ENCODE measurements at regions not wholly inside any gene's neighbourhood (a gene's known extent, or its start where the extent isn't known, plus 50 kb on each side); places are given as distances from the start of the nearest gene placed in this dataset.

DNA sequence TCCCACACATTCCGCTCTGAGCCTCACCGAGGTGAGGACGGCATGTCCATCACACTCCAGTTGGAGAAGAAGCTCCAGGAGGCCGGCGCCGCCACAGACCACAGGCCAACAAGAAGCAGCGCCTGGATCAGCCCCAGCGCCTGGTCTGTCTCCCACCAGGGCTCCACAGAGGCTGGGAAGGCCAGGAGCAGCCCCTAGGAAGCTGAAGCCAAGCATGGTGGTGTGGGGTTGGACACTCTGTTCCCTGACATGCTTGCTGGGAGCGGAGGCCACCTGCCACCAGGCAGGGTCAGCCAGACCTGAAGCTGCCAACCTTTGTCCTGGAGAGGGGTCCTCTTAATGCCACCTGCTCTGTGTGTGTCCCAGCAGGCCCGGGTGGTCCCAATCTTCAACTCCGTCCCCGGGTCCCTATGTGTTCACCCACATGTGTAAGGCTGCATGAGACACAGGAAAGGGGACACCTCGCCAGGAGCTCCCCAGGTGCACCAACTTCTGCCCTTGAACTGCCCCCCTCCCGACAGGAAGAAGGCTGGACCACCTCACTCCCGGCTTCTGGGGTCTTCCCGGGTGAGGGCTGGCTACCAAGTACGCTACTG lies 140.1 kb upstream of the PPP1R26 start:
- Histone ChIP-seq H3K9me3 (ENCODE audit: control extremely low read depth in 1 of 3, control insufficient read depth in 2 of 3, insufficient read depth in 1 of 3, low read length in 2 of 3) (no peaks in the 10 kb centered on the region), H3K9ac (ENCODE audit: low read length) (no peak overlapping the region), H3K4me1 (ENCODE audit: control insufficient read depth in 2 of 2, insufficient read depth in 2 of 2, low read length in 2 of 2) (no peaks in the 10 kb centered on the region), H2AFZ (ENCODE audit: insufficient read depth, low read depth, low read length, poor library complexity, severe bottlenecking) (no peak overlapping the region), H3K36me3 (replicated peaks in 1 of 2; ENCODE audit: control extremely low read depth in 1 of 2, control insufficient read depth in 1 of 2, extremely low read depth in 1 of 2, insufficient read depth in 2 of 2, low read length in 1 of 2) (no peaks in the 10 kb centered on the region), H4K20me1 (ENCODE audit: control insufficient read depth, insufficient read depth, low read length, poor library complexity, severe bottlenecking) (no peaks in the 10 kb centered on the region), H3K4me3 (ENCODE audit: control extremely low read depth in 1 of 5, extremely low read depth in 1 of 5, insufficient read depth in 1 of 5, low read depth in 2 of 5, low read length in 4 of 5) (no peak overlapping the region), H3K79me2 (ENCODE audit: control insufficient read depth, insufficient read depth, low read length) (no peaks in the 10 kb centered on the region), H3K4me2 (replicated peaks; ENCODE audit: low read depth, low read length, poor library complexity, severe bottlenecking) (no peak overlapping the region), H3K27me3 (replicated peaks in 1 of 4; ENCODE audit: control extremely low read depth in 1 of 4, control insufficient read depth in 3 of 4, insufficient read depth in 4 of 4, low read length in 3 of 4) (peaks cover 0 to 2% (median 0%) of the 10 kb centered on the region in 4 experiments), H3K27ac (ENCODE audit: low read length in 2 of 2) (no peak overlapping the region)
- no peaks in the 10 kb centered on the region for H3K9me3 Mint-ChIP-seq (ENCODE audit: insufficient read depth)
- no peak overlapping the region for H3K4me3 Mint-ChIP-seq
- no peak overlapping the region for H3K27ac Mint-ChIP-seq
- H3K27me3 Mint-ChIP-seq, result no peaks in the 10 kb centered on the region
- intact Hi-C loops (cut with micrococcal nuclease), result no loop called here
- WGBS (ENCODE audit: insufficient coverage), result 72% methylated on average over 17 of the region's 17 CpGs
- DNase-seq, result no peak
- TF ChIP-seq, protein P1, sequence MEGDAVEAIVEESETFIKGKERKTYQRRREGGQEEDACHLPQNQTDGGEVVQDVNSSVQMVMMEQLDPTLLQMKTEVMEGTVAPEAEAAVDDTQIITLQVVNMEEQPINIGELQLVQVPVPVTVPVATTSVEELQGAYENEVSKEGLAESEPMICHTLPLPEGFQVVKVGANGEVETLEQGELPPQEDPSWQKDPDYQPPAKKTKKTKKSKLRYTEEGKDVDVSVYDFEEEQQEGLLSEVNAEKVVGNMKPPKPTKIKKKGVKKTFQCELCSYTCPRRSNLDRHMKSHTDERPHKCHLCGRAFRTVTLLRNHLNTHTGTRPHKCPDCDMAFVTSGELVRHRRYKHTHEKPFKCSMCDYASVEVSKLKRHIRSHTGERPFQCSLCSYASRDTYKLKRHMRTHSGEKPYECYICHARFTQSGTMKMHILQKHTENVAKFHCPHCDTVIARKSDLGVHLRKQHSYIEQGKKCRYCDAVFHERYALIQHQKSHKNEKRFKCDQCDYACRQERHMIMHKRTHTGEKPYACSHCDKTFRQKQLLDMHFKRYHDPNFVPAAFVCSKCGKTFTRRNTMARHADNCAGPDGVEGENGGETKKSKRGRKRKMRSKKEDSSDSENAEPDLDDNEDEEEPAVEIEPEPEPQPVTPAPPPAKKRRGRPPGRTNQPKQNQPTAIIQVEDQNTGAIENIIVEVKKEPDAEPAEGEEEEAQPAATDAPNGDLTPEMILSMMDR (IDR thresholded peaks at IDR 0.05), result no peak
- TF ChIP-seq EZH2 (IDR thresholded peaks at IDR 0.05; ENCODE audit: borderline replicate concordance, insufficient read depth, low read depth, low read length, poor library complexity, severe bottlenecking), result no peak
- ChIA-PET CTCF (interaction anchor here (0.6 kb wide), 1 partner anchor 68 kb away, joined by 5 read pairs; no protein-coding TSS in a partner anchor), POLR2A (no interaction called here)
- no peak for ATAC-seq (ENCODE audit: low read depth)
- H3K4me1 Mint-ChIP-seq, result no peaks in the 10 kb centered on the region

- Mint-ChIP-seq H3K9me3 (ENCODE audit: insufficient read depth) (no peaks in the 10 kb centered on the region), H3K4me1 (no peaks in the 10 kb centered on the region), H3K4me3 (no peak overlapping the region), H3K27me3 (peaks cover 4% of the 10 kb centered on the region), H3K27ac (no peak overlapping the region)
- intact Hi-C loops (cut with micrococcal nuclease), result no loop called here
- CTCF ChIA-PET, result no interaction called here
- DNase-seq (no peak), ATAC-seq (ENCODE audit: low read depth) (no peak)
- Histone ChIP-seq H3K4me3 (ENCODE audit: control extremely low read depth in 1 of 5, extremely low read depth in 1 of 5, insufficient read depth in 1 of 5, low read depth in 2 of 5, low read length in 4 of 5) (no peak overlapping the region), H4K20me1 (ENCODE audit: control insufficient read depth, insufficient read depth, low read length, poor library complexity, severe bottlenecking) (no peaks in the 10 kb centered on the region), H3K36me3 (replicated peaks in 1 of 2; ENCODE audit: control extremely low read depth in 1 of 2, control insufficient read depth in 1 of 2, extremely low read depth in 1 of 2, insufficient read depth in 2 of 2, low read length in 1 of 2) (no peaks in the 10 kb centered on the region), H3K79me2 (ENCODE audit: control insufficient read depth, insufficient read depth, low read length) (no peaks in the 10 kb centered on the region), H3K27ac (ENCODE audit: low read length in 2 of 2) (no peak overlapping the region), H2AFZ (ENCODE audit: insufficient read depth, low read depth, low read length, poor library complexity, severe bottlenecking) (no peak overlapping the region), H3K9ac (ENCODE audit: low read length) (no peak overlapping the region), H3K9me3 (ENCODE audit: control extremely low read depth in 1 of 3, control insufficient read depth in 2 of 3, insufficient read depth in 1 of 3, low read length in 2 of 3) (no peaks in the 10 kb centered on the region), H3K27me3 (replicated peaks in 1 of 4; ENCODE audit: control extremely low read depth in 1 of 4, control insufficient read depth in 3 of 4, insufficient read depth in 4 of 4, low read length in 3 of 4) (peaks cover 0 to 6% (median 0%) of the 10 kb centered on the region in 4 experiments), H3K4me2 (replicated peaks; ENCODE audit: low read depth, low read length, poor library complexity, severe bottlenecking) (no peak overlapping the region), H3K4me1 (ENCODE audit: control insufficient read depth in 2 of 2, insufficient read depth in 2 of 2, low read length in 2 of 2) (no peaks in the 10 kb centered on the region)
- no peak for TF ChIP-seq EZH2 (IDR thresholded peaks at IDR 0.05; ENCODE audit: borderline replicate concordance, insufficient read depth, low read depth, low read length, poor library complexity, severe bottlenecking)
- TF ChIP-seq, protein P1 (IDR thresholded peaks at IDR 0.05), result no peak
- WGBS (ENCODE audit: insufficient coverage), result 12% methylated on average over 6 of the region's 12 CpGs
- POLR2A ChIA-PET, result no interaction called here
Observed at GRCh38 chr9:135340143-135340655, 139.4 kb upstream of the PPP1R26 start.
